ENCODE measurements at regions not wholly inside any gene's neighbourhood (a gene's known extent, or its start where the extent isn't known, plus 50 kb on each side); places are given as distances from the start of the nearest gene placed in this dataset.

- in situ Hi-C loops (cut with MboI; ENCODE audit: low pct_unique_long_range_greater_than_20kb, low sequenced_read_pairs, unreplicated experiment), result no loop called here
- DNase-seq (ENCODE audit: low spot score), result no peak
- TF ChIP-seq, protein P1, sequence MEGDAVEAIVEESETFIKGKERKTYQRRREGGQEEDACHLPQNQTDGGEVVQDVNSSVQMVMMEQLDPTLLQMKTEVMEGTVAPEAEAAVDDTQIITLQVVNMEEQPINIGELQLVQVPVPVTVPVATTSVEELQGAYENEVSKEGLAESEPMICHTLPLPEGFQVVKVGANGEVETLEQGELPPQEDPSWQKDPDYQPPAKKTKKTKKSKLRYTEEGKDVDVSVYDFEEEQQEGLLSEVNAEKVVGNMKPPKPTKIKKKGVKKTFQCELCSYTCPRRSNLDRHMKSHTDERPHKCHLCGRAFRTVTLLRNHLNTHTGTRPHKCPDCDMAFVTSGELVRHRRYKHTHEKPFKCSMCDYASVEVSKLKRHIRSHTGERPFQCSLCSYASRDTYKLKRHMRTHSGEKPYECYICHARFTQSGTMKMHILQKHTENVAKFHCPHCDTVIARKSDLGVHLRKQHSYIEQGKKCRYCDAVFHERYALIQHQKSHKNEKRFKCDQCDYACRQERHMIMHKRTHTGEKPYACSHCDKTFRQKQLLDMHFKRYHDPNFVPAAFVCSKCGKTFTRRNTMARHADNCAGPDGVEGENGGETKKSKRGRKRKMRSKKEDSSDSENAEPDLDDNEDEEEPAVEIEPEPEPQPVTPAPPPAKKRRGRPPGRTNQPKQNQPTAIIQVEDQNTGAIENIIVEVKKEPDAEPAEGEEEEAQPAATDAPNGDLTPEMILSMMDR (IDR thresholded peaks at IDR 0.05; ENCODE audit: extremely low read depth, insufficient read depth, missing control alignments), result no peak
These were observed 272.4 kb upstream of the VCX start for GRCh38 chrX:7570432-7571029.

- in situ Hi-C loops (cut with MboI; ENCODE audit: low pct_unique_long_range_greater_than_20kb, low sequenced_read_pairs, unreplicated experiment), result no loop called here
- TF ChIP-seq, protein P1 (IDR thresholded peaks at IDR 0.05; ENCODE audit: extremely low read depth, insufficient read depth, missing control alignments), result no peak
- DNase-seq (ENCODE audit: low spot score), result no peak
These were observed 274.4 kb upstream of the VCX start for GRCh38 chrX:7568597-7568996.

DNA sequence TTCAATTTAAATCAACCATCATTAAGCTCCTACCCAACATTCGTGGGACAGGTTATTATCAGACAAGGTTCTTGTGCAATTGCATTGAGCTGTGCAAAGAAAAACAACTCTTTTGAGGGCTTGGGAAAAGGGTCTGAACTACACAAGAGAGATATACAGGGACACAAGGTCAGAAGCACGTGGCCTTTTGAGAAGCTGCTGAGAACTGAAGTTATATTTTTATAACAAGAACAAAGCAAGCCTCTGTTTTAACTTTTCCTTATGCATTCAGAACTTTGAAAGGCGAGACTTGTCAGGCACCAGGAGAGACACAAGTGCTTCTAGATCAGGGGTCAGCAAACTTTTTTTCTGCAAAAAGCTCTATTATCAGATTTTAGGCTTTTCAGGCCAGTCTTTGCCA is 274.8 kb upstream of the VCX start:
- no peak for DNase-seq (ENCODE audit: low spot score)
- TF ChIP-seq, protein P1 (IDR thresholded peaks at IDR 0.05; ENCODE audit: extremely low read depth, insufficient read depth, missing control alignments), result no peak
- in situ Hi-C loops (cut with MboI; ENCODE audit: low pct_unique_long_range_greater_than_20kb, low sequenced_read_pairs, unreplicated experiment), result no loop called here

DNA sequence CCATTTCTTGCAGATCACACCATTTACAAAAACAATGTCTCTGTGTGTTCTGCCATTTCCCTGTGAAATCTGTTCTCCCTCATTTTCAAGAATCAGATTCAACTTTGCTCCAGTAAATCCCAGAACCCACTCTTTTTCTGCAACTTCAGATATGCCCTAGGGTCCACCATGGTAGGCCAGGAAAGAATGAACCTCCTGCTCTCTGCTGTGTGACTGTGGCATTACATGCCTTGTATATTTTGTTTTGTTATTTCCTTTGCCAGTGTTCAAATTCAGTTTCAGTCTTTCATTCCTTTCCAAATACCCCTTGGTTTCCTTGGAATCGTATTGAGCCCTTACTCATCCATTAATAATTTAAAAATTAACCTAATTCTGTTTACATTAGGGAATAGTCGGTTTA is 290.2 kb upstream of the VCX start:
- no peak for DNase-seq (ENCODE audit: low spot score)
- in situ Hi-C loops (cut with MboI; ENCODE audit: low pct_unique_long_range_greater_than_20kb, low sequenced_read_pairs, unreplicated experiment), result no loop called here
- TF ChIP-seq, protein P1 (IDR thresholded peaks at IDR 0.05; ENCODE audit: extremely low read depth, insufficient read depth, missing control alignments), result peak; percentile 4

- in situ Hi-C loops (cut with MboI; ENCODE audit: low pct_unique_long_range_greater_than_20kb, low sequenced_read_pairs, unreplicated experiment), result no loop called here
- no peak for DNase-seq (ENCODE audit: low spot score)
- TF ChIP-seq, protein P1 (IDR thresholded peaks at IDR 0.05; ENCODE audit: extremely low read depth, insufficient read depth, missing control alignments), result no peak
These were observed 296.4 kb upstream of the VCX start for GRCh38 chrX:7546551-7547080.

- TF ChIP-seq, protein P1 (IDR thresholded peaks at IDR 0.05; ENCODE audit: extremely low read depth, insufficient read depth, missing control alignments), result no peak
- DNase-seq (ENCODE audit: low spot score), result no peak
- in situ Hi-C loops (cut with MboI; ENCODE audit: low pct_unique_long_range_greater_than_20kb, low sequenced_read_pairs, unreplicated experiment), result no loop called here
These were observed 297.4 kb upstream of the VCX start for GRCh38 chrX:7545564-7545963.

All from GM13977 (cell line).